Mesendoderm (in vitro differentiated cells): ENCODE measurements at regions not wholly inside any gene's neighbourhood (a gene's known extent, or its start where the extent isn't known, plus 50 kb on each side); places are given as distances from the start of the nearest gene placed in this dataset.

Experiments
- DNase-seq: peaks from one replicate; pipeline ENCODE4 v3.0.0; 2013
- H2AK5ac ChIP-seq: 2 replicates; pipeline ENCODE4 v1.6.1; 2013; ENCODE audit warnings: low read length, inconsistent platforms
- H2BK120ac ChIP-seq: 2 replicates; pipeline ENCODE4 v1.6.1; 2013; ENCODE audit warnings: low read depth, mild to moderate bottlenecking, low read length, moderate library complexity, mixed read lengths
- H2BK15ac ChIP-seq: replicated peaks from 2 replicates; pipeline ENCODE4 v1.6.1; 2013; ENCODE audit warnings: low read depth, mild to moderate bottlenecking, moderate library complexity
- H2BK5ac ChIP-seq: 2 replicates; pipeline ENCODE4 v1.6.1; 2013; ENCODE audit warnings: low read length, inconsistent platforms
- H3K18ac ChIP-seq: 2 replicates; pipeline ENCODE4 v1.6.1; 2013; ENCODE audit warnings: mild to moderate bottlenecking, low read length, mixed read lengths
- H3K23ac ChIP-seq: one replicate; pipeline ENCODE4 v1.6.1; 2013; ENCODE audit warnings: low read length
- H3K27ac ChIP-seq: 2 replicates; pipeline ENCODE4 v1.5.1; 2013; ENCODE audit warnings: low read depth, mild to moderate bottlenecking, inconsistent platforms, low read length, moderate library complexity
- H3K27me3 ChIP-seq: 2 replicates; pipeline ENCODE4 v1.6.1; 2013; ENCODE audit warnings: low read length, control low read depth, mild to moderate bottlenecking, inconsistent platforms; ENCODE audit not compliant: insufficient read depth, poor library complexity
- H3K36me3 ChIP-seq: 2 replicates; pipeline ENCODE4 v1.6.1; 2013; ENCODE audit warnings: low read length, inconsistent platforms; ENCODE audit not compliant: control insufficient read depth, insufficient read depth
- H3K4ac ChIP-seq: one replicate; pipeline ENCODE4 v1.6.1; 2013; ENCODE audit warnings: low read depth, mild to moderate bottlenecking, low read length, moderate library complexity
- H3K4me1 ChIP-seq: 2 replicates; pipeline ENCODE4 v1.6.1; 2013; ENCODE audit warnings: low read depth, low read length, inconsistent platforms; ENCODE audit not compliant: control insufficient read depth
- H3K4me2 ChIP-seq: 2 replicates; pipeline ENCODE4 v1.6.1; 2013; ENCODE audit warnings: low read length
- H3K4me3 ChIP-seq: 2 replicates; pipeline ENCODE4 v1.5.1; 2013; ENCODE audit warnings: mild to moderate bottlenecking, low read length
- H3K56ac ChIP-seq: one replicate; pipeline ENCODE4 v1.6.1; 2013; ENCODE audit warnings: low read length
- H3K79me1 ChIP-seq: 2 replicates; pipeline ENCODE4 v1.6.1; 2013; ENCODE audit warnings: low read length, inconsistent platforms
- H3K79me2 ChIP-seq: 2 replicates; pipeline ENCODE4 v1.6.1; 2013; ENCODE audit warnings: mild to moderate bottlenecking, low read length; ENCODE audit not compliant: control insufficient read depth, insufficient read depth
- H3K9ac ChIP-seq: 2 replicates; pipeline ENCODE4 v1.6.1; 2013; ENCODE audit warnings: low read length, inconsistent platforms
- H4K5ac ChIP-seq: one replicate; pipeline ENCODE4 v1.6.1; 2013; ENCODE audit warnings: low read length
- H4K8ac ChIP-seq: one replicate; pipeline ENCODE4 v1.6.1; 2013; ENCODE audit warnings: low read depth, mild to moderate bottlenecking, control low read depth, low read length, moderate library complexity
- WGBS: extraction: QIAGEN DNeasy Blood & Tissue Kit; methylation state at CpG from one replicate; pipeline ENCODE4 v1.1.7; 2013; ENCODE audit warnings: low lambda C conversion rate, missing lambda C conversion rate; ENCODE audit not compliant: insufficient coverage; ENCODE audit errors: extremely low coverage; 5-methylcytosine and 5-hydroxymethylcytosine counted together

- Histone ChIP-seq H2AK5ac (no peak overlapping the region), H3K27me3 (no peaks in the 10 kb centered on the region), H3K56ac (no peak overlapping the region), H2BK15ac (no peak overlapping the region), H3K4me1 (no peaks in the 10 kb centered on the region), H3K4me2 (no peak overlapping the region), H3K79me1 (no peaks in the 10 kb centered on the region), H3K23ac (no peak overlapping the region), H3K36me3 (no peaks in the 10 kb centered on the region), H2BK5ac (no peak overlapping the region), H4K5ac (no peak overlapping the region), H3K4ac (no peak overlapping the region), H2BK120ac (no peak overlapping the region), H3K27ac (no peak overlapping the region), H4K8ac (no peak overlapping the region), H3K18ac (no peak overlapping the region), H3K79me2 (no peaks in the 10 kb centered on the region), H3K9ac (no peak overlapping the region), H3K4me3 (no peak overlapping the region)
- no CpG with 5 or more reads among the region's 4 CpGs for WGBS
- DNase-seq: no peak
Observed at GRCh38 chr13:107296804-107297203, 728.9 kb upstream of the ARGLU1 start.

- no peak overlapping the region for H3K4me2 ChIP-seq
- no peak overlapping the region for H3K9ac ChIP-seq
- H3K36me3 ChIP-seq: no peaks in the 10 kb centered on the region
- no peak overlapping the region for H3K4ac ChIP-seq
- no peak overlapping the region for H3K27ac ChIP-seq
- no peak overlapping the region for H2BK120ac ChIP-seq
- no peak overlapping the region for H3K4me3 ChIP-seq
- no peak overlapping the region for H3K56ac ChIP-seq
- H3K27me3 ChIP-seq: no peaks in the 10 kb centered on the region
- H3K23ac ChIP-seq: no peak overlapping the region
- H3K18ac ChIP-seq: no peak overlapping the region
- no peak overlapping the region for H4K8ac ChIP-seq
- no peak overlapping the region for H2BK15ac ChIP-seq
- no peak for DNase-seq
- no peaks in the 10 kb centered on the region for H3K4me1 ChIP-seq
- H2BK5ac ChIP-seq: no peak overlapping the region
- no peak overlapping the region for H2AK5ac ChIP-seq
- no peak overlapping the region for H4K5ac ChIP-seq
- no CpG with 5 or more reads among the region's 2 CpGs for WGBS
- H3K79me1 ChIP-seq: no peaks in the 10 kb centered on the region
- no peaks in the 10 kb centered on the region for H3K79me2 ChIP-seq
Observed at GRCh38 chr13:107295416-107296140, 727.6 kb upstream of the ARGLU1 start.

- no peak overlapping the region for H2BK5ac ChIP-seq
- no peak for DNase-seq
- no peak overlapping the region for H3K9ac ChIP-seq
- no peak overlapping the region for H3K18ac ChIP-seq
- no peak overlapping the region for H4K5ac ChIP-seq
- no peak overlapping the region for H3K4me3 ChIP-seq
- no peaks in the 10 kb centered on the region for H3K79me2 ChIP-seq
- H3K4ac ChIP-seq: no peak overlapping the region
- H2BK15ac ChIP-seq: no peak overlapping the region
- H3K56ac ChIP-seq: no peak overlapping the region
- H3K4me2 ChIP-seq: no peak overlapping the region
- no peaks in the 10 kb centered on the region for H3K36me3 ChIP-seq
- no peaks in the 10 kb centered on the region for H3K27me3 ChIP-seq
- H2AK5ac ChIP-seq: no peak overlapping the region
- H3K23ac ChIP-seq: no peak overlapping the region
- no CpG with 5 or more reads among the region's 3 CpGs for WGBS
- H3K27ac ChIP-seq: no peak overlapping the region
- H2BK120ac ChIP-seq: no peak overlapping the region
- H3K4me1 ChIP-seq: no peaks in the 10 kb centered on the region
- H4K8ac ChIP-seq: no peak overlapping the region
- no peaks in the 10 kb centered on the region for H3K79me1 ChIP-seq
Observed at GRCh38 chr13:107293924-107294323, 726.0 kb upstream of the ARGLU1 start.

GRCh38 chr13:107291875-107292274 lies 723.9 kb upstream of the ARGLU1 start:
- H3K79me1 ChIP-seq: no peaks in the 10 kb centered on the region
- H3K9ac ChIP-seq: no peak overlapping the region
- H3K36me3 ChIP-seq: no peaks in the 10 kb centered on the region
- no peak overlapping the region for H4K8ac ChIP-seq
- no peak overlapping the region for H4K5ac ChIP-seq
- H2AK5ac ChIP-seq: no peak overlapping the region
- no peak overlapping the region for H3K23ac ChIP-seq
- no peaks in the 10 kb centered on the region for H3K4me1 ChIP-seq
- H2BK5ac ChIP-seq: no peak overlapping the region
- no peak overlapping the region for H3K4me2 ChIP-seq
- no peaks in the 10 kb centered on the region for H3K79me2 ChIP-seq
- H3K18ac ChIP-seq: no peak overlapping the region
- H3K27me3 ChIP-seq: no peaks in the 10 kb centered on the region
- no peak for DNase-seq
- H3K4me3 ChIP-seq: no peak overlapping the region
- H3K4ac ChIP-seq: no peak overlapping the region
- no peak overlapping the region for H3K27ac ChIP-seq
- H2BK15ac ChIP-seq: no peak overlapping the region
- H3K56ac ChIP-seq: no peak overlapping the region
- H2BK120ac ChIP-seq: no peak overlapping the region

GRCh38 chr13:107289540-107289939 lies 721.6 kb upstream of the ARGLU1 start:
- H3K27me3 ChIP-seq: no peaks in the 10 kb centered on the region

GRCh38 chr13:107284173-107284572 lies 716.2 kb upstream of the ARGLU1 start:
- Histone ChIP-seq H3K23ac (no peak overlapping the region), H2BK5ac (no peak overlapping the region), H3K36me3 (no peaks in the 10 kb centered on the region), H3K4me2 (no peak overlapping the region), H3K27me3 (no peaks in the 10 kb centered on the region), H3K9ac (no peak overlapping the region), H3K79me2 (no peaks in the 10 kb centered on the region), H4K8ac (no peak overlapping the region), H2AK5ac (no peak overlapping the region), H3K18ac (no peak overlapping the region), H3K4me3 (no peak overlapping the region), H3K4me1 (no peaks in the 10 kb centered on the region), H3K27ac (no peak overlapping the region), H3K79me1 (no peaks in the 10 kb centered on the region), H4K5ac (no peak overlapping the region), H3K4ac (no peak overlapping the region), H2BK15ac (no peak overlapping the region), H2BK120ac (no peak overlapping the region), H3K56ac (no peak overlapping the region)
- DNase-seq: no peak

More at GRCh38 chr13:107289540-107289939, 721.6 kb upstream of the ARGLU1 start:
- no peak overlapping the region for H3K9ac ChIP-seq
- no peak overlapping the region for H3K4ac ChIP-seq
- H2AK5ac ChIP-seq: no peak overlapping the region
- H3K23ac ChIP-seq: no peak overlapping the region
- H2BK5ac ChIP-seq: no peak overlapping the region
- H3K79me1 ChIP-seq: no peaks in the 10 kb centered on the region
- H4K5ac ChIP-seq: no peak overlapping the region
- H3K79me2 ChIP-seq: no peaks in the 10 kb centered on the region
- H4K8ac ChIP-seq: no peak overlapping the region
- no peak overlapping the region for H3K56ac ChIP-seq
- H3K4me2 ChIP-seq: no peak overlapping the region
- H2BK15ac ChIP-seq: no peak overlapping the region
- no peaks in the 10 kb centered on the region for H3K4me1 ChIP-seq
- no peak overlapping the region for H3K27ac ChIP-seq
- no peaks in the 10 kb centered on the region for H3K36me3 ChIP-seq
- no CpG with 5 or more reads among the region's 5 CpGs for WGBS
- H2BK120ac ChIP-seq: no peak overlapping the region
- H3K4me3 ChIP-seq: no peak overlapping the region
- H3K18ac ChIP-seq: no peak overlapping the region
- DNase-seq: no peak
